T47D (cell line): ENCODE measurements at regions not wholly inside any gene's neighbourhood (a gene's known extent, or its start where the extent isn't known, plus 50 kb on each side); places are given as distances from the start of the nearest gene placed in this dataset.
"Not testable (repeated sequence)": the region's sequence is repeated elsewhere in the genome, so short reads cannot be mapped to it uniquely, and the experiment has no call there.

ENCODE experiments used
- DNase-seq, 2 experiments: peaks; one replicate each; pipeline versions ENCODE4 v3.0.0 to v3.0.0-alpha.2; 2011 to 2012; ENCODE audit warnings: low read depth in 1 of 2, low spot score in 1 of 2
- JUND ChIP-seq: IDR thresholded peaks from 2 replicates; pipeline ENCODE4 v1.6.1; 2012; ENCODE audit warnings: low read depth
- in situ Hi-C: cut with HindIII; loops from 2 replicates; pipeline ENCODE4 v1.10.0; 2016; ENCODE audit warnings: low sequenced_read_pairs, low pct_unique_long_range_greater_than_20kb

DNA sequence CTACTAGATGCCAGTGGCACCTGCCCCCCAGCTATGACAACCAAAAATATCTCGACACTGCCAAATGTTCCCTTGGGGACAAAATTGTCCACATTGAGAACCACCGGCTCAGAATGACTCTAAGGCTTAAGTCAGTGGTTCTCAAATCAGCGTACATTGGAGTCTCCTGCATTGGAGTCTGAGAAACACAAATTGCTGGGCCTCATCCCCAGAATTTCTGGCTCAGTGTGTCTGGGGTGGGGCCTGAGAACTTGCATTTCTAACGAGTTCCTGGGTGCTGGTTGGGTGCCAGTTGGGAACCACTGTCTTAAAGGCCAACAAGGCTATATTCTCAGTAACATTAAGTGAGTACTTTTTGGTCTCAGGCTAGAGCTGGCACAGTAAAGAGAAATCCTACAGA lies 77.7 kb upstream of the GADD45A start:
- in situ Hi-C loops = no loop called here
- DNase-seq = no peak
- TF ChIP-seq JUND = no peak

DNA sequence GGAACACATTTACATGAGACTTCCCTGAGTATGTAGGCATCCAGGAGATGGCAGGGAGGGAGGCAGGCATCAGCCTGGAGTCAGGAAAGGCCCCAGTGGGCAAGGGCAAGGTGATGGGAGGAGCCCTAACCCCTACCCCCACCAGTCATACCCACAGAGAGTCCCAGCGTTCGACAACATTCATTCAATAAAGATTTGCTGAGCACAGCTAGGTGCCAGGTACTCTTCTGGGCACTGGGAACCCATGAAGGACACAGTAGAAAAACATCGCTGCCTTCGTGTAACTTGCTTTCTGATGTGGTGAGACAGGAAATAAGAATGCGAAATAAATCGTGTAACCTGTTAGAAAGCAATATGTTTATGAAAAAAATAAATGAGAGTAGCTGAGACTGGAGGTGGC lies 77.3 kb upstream of the GADD45A start:
- no peak for TF ChIP-seq JUND
- in situ Hi-C loops = no loop called here
- DNase-seq = no peak

GRCh38 chr1:67608661-67609576 lies 76.1 kb upstream of the GADD45A start:
- in situ Hi-C loops = no loop called here
- DNase-seq = peak in 1 of 2 experiments; percentile 13
- no peak for TF ChIP-seq JUND

DNA sequence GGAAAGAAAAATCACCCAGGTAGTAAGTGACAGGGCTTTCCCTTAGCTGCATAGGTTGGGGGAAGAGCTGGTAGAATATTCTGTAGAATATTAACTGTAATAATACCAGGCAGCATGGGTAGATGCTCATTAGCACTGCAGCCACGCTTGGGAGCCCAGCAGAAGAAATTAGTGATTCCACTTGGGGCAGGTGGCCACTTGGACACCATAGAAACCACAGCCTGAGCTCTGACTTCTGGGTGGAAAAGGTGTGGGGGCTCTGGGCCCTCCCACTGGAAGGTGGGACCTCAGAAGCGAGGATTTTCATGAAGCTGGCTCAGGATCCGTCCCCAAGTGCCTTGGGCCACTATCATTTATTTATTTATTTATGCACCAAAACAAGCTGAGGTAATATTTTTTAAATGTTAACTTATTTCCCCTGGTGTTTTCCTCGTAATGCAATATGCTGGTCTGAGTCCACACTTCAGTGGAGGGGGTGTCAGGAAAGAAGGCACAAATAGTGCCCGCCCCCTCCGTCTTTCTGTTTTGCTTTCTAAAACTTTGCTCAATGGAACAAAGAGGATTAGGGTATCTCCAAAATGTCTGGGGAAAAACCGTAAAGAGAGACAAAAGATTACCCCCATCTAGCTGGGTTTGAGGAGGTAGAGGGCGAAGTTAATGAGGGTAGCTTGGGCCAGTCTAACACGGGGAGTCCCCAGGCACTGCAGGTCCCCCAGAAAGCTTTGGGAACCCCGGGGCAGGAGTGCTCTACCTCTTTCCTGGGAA lies 75.2 kb upstream of the GADD45A start:
- in situ Hi-C loops = no loop called here
- TF ChIP-seq JUND = no peak
- DNase-seq = no peak

GRCh38 chr1:67610450-67610849 lies 74.6 kb upstream of the GADD45A start:
- DNase-seq = no peak
- in situ Hi-C loops = no loop called here
- no peak for TF ChIP-seq JUND

GRCh38 chr1:67611846-67612245 lies 73.2 kb upstream of the GADD45A start:
- TF ChIP-seq JUND = no peak
- in situ Hi-C loops = no loop called here

DNA sequence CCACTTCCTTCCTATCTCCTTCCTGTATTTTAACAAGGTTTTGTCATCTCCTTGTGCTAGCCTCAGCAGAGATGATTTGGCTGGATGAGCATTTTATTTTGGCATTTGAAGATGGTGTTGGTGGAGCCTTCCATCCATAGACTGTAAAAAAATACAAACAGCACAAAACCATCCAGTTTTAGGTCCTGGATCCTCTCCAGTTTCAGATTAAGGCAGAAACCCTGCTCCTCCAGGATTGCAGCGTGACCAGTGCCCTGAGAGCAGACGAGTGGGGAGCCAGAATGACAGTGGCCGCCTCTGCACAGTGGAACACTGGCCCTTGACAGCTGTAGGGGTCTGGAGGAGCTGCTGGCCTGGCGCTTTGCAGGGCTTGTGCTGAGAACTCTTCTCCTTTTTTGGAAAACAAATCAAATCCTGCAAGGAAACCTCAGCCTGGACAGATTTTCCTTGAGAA lies 72.2 kb upstream of the GADD45A start:
- DNase-seq = no peak
- no peak for TF ChIP-seq JUND
- in situ Hi-C loops = no loop called here

More at GRCh38 chr1:67611846-67612245, 73.2 kb upstream of the GADD45A start:
- DNase-seq = no peak

DNA sequence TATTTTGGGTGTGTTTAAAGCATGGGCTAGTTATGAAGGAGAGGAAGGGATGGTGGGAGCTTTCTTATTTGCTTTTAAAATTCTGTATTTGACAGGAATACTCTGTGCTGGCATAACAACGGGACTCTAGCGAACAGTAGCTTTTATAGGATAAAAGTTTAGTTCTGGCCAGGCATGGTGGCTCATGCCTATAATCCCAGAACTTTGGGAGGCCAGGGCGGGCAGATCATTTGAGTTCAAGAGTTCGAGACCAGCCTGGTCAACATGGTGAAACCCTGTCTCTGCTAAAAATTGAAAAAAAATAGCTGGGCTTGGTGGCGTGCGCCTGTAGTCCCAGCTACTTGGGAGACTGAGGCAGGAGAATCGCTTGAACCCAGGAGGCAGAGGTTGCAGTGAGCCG lies 71.5 kb upstream of the GADD45A start:
- in situ Hi-C loops, DNase-seq: not testable (repeated sequence)

GRCh38 chr1:67614511-67614934 lies 70.5 kb upstream of the GADD45A start:
- TF ChIP-seq JUND = no peak

DNA sequence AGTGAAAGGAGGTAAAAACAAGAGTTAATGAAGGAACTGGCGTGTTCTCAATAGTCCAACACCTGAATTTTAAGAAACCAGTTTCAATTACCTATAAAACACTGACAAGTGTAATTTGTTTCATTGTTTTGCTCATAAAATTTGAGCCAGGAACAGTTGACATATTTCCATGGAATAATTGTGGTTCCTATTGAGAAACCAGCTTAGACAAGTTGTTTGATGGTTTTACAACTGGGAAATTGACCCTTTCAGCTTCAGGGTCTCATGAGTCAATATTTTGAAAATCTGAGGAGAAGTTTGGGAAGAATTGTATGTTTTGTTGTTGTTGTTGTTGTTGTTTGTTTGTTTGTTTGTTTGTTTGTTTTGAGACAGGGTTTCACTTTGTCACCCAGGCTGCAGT lies 69.1 kb upstream of the GADD45A start:
- in situ Hi-C loops = no loop called here
- DNase-seq = no peak
- no peak for TF ChIP-seq JUND

More at GRCh38 chr1:67614511-67614934, 70.5 kb upstream of the GADD45A start:
- no peak for DNase-seq
- in situ Hi-C loops = no loop called here

DNA sequence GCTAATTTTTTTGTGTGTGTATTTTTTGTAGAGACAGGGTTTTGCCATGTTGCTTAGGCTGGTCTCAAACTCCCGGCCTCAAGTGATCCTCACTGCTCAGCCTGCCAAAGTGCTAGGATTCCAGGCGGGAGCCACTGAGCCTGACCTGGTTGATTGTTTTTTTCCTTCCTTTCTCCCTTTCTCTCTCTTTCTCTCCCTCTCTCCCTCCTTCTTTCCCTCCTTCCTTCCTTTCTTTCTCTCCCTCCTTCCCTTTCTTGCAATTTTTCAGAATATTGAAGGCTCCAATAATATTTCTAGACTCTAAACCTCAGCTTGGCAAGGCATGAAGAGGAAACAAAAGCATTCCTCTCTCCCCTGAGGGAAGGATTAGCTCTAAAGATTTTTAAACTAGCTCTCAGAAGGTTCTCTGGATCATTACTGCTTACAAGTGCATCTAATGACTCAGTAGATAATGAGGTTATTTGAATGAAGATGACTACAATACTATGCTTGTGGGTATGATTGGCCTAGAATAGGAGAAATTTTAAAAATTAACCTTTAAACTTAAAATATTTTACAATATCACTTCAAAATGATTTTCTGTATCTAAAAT lies 68.5 kb upstream of the GADD45A start:
- no peak for TF ChIP-seq JUND
- in situ Hi-C loops = no loop called here
- no peak for DNase-seq

GRCh38 chr1:67618285-67619018 lies 66.5 kb upstream of the GADD45A start:
- DNase-seq = peak; percentile 3 to 54
- no peak for TF ChIP-seq JUND
- in situ Hi-C loops = no loop called here
